SK-MEL-5 (cell line): ENCODE measurements at regions not wholly inside any gene's neighbourhood (a gene's known extent, or its start where the extent isn't known, plus 50 kb on each side); places are given as distances from the start of the nearest gene placed in this dataset.
"Not testable (repeated sequence)": the region's sequence is repeated elsewhere in the genome, so short reads cannot be mapped to it uniquely, and the experiment has no call there.

Source experiments
- DNase-seq: peaks from one replicate; pipeline ENCODE4 v3.0.0-alpha.2; 2016; ENCODE audit warnings: low read depth, low spot score
- in situ Hi-C: cut with HindIII; loops from 2 replicates; pipeline ENCODE4 v1.10.0; 2016; ENCODE audit warnings: low sequenced_read_pairs, high pct_unique_total_duplicates, low pct_unique_long_range_greater_than_20kb

DNA sequence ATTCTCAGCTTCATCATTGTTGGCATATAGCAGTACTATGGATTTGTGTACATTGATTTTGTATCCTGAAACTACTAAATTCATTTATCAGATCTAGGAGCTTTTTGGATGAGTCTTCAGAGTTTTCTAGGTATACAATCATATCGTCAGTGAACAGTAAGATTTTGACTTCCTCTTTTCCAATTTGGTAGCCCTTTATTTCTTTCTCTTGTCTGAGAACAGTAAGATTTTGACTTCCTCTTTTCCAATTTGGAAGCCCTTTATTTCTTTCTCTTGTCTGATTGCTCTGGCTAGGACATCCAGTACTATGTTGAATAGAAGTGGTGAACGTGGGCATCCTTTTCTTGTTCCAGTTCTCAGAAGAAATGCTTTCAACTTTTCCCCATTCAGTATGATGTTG, 140.4 kb upstream of the B3GAT2 start:
- in situ Hi-C loops, DNase-seq: not testable (repeated sequence)

GRCh38 chr6:71099649-71100048, 142.8 kb upstream of the B3GAT2 start:
- in situ Hi-C loops = no loop called here

DNA sequence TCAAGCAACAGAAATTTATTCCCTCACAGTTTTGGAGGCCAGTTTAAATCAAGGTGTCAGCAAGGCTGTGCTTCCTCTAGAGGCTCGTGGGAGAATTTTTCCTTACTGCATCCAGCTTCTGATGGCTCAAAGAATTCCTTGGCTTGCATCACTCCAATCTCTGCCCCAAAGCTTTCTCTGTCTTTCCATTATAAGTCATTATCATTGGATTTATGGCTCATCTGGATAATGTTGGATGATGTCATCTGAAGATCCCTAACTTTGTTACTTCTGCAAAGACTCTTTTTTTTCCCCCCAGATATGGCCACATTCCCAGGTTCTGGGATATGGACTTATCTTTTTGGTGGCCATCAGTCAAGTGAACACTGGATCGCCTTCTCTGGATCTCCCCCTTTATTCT, 146.3 kb upstream of the B3GAT2 start:
- no peak for DNase-seq
- in situ Hi-C loops = no loop called here

More at GRCh38 chr6:71099649-71100048, 142.8 kb upstream of the B3GAT2 start:
- no peak for DNase-seq

DNA sequence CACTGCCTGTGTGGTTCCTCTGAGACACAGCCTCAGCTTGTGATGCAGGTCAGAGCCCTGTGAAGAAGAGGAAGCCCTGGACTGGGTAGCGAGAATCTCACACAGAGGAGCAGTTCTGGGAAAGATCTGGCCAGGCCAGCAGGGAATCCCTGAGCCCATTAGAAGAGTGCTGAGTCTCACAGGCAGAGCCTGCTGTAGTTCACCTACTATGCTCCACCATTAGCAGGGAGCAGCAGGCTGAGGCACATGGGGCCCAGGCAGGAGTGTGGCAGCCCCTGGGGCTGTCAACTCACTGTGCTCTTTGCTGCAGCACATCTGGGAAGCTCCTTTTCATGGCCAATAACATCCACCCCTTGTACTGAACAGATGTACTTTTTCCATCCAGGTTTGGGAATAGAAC, 146.8 kb upstream of the B3GAT2 start:
- in situ Hi-C loops = no loop called here
- DNase-seq = no peak

DNA sequence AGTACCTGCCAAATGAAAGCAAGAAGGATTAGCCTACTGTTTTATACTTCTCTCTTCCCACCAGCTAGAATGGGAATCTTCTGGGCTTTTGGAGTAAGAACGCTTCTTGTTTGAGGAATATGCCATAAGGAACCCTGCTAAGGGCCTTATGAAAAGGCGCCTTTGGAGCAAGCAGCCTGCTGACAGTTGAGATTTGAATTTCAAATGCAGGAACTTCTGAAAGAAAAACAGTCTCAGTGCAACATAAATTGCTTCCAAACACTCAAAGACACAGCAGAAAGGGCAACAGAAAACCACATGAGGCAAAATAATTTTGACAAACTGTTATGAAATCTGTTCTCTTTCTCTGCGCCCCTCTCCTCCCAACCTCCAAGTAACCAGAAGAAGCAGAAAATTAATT, 149.4 kb upstream of the B3GAT2 start:
- in situ Hi-C loops = no loop called here
- no peak for DNase-seq

DNA sequence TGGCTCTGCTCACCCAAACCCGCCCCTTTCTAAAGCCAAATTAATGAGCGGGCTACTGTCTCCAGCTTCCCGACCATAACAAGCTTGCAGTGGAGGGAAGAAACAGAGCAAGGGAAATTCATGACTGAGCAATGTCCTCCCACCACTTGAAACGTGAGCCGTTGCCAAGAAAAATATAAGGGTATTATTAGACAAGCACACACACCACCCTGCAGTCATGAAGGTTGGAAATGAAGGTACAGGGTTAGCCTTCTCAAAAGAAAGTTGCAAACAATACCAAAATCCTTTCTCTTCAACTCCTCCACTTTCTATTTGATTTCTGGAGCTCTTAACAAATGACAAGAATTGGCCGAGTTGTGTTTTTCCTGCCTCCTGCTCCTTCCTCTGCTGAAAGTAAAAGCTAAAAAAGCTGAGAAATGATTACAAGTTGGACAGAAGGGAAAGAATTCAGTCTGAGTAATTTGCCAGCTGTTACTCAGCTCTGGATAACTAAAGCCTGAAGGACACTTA, 151.1 kb upstream of the B3GAT2 start:
- in situ Hi-C loops = no loop called here
- no peak for DNase-seq

GRCh38 chr6:71114544-71114943, 157.7 kb upstream of the B3GAT2 start:
- no peak for DNase-seq
- in situ Hi-C loops = no loop called here

GRCh38 chr6:71114986-71115385, 158.1 kb upstream of the B3GAT2 start:
- no peak for DNase-seq
- in situ Hi-C loops = no loop called here

DNA sequence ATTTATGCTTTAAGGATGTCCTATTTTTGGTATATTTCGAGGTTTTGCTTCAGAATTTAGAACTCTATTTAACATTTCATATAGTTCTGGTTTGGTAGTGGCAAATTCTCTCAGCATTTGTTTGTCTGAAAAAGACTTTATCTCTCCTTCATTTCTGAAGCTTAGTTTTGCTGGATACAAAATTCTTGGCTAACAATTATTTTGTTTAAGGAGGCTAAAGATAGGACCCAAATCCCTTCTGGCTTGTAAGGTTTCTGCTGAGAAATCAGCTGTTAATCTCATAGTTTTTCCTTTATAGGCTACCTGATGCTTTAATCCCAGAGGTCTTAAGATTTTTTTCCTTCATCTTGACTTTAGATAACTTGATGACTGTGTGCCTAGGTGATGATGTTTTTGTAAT, 162.7 kb upstream of the B3GAT2 start:
- DNase-seq = no peak
- in situ Hi-C loops = no loop called here

- DNase-seq = no peak
- in situ Hi-C loops = no loop called here
Measured at GRCh38 chr6:71123051-71123450, 165.6 kb upstream of the OGFRL1 start.

GRCh38 chr6:71124340-71124739, 164.3 kb upstream of the OGFRL1 start:
- no peak for DNase-seq
- in situ Hi-C loops = no loop called here

DNA sequence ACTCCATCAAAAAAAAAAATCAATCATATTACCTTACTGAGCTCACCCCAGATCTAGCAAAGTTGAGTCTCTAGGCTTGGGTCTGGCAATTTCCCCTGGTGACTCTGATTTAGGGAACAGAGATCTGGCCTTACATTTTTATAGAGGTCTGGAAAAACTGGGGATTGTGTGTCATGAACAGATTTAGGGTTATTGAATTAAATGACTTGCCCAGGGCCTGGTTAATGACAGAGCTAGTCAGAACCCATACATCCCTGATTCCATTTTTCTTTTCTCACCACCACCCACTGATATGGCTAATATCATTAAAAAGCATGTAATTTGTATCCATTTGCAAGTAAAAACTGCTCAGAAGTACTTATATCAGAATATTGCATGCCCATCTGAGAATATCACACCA, 163.4 kb upstream of the OGFRL1 start:
- in situ Hi-C loops = no loop called here

GRCh38 chr6:71126506-71126905, 162.1 kb upstream of the OGFRL1 start:
- DNase-seq = no peak
- in situ Hi-C loops = no loop called here

More for the DNA sequence above, 163.4 kb upstream of the OGFRL1 start:
- DNase-seq = no peak

DNA sequence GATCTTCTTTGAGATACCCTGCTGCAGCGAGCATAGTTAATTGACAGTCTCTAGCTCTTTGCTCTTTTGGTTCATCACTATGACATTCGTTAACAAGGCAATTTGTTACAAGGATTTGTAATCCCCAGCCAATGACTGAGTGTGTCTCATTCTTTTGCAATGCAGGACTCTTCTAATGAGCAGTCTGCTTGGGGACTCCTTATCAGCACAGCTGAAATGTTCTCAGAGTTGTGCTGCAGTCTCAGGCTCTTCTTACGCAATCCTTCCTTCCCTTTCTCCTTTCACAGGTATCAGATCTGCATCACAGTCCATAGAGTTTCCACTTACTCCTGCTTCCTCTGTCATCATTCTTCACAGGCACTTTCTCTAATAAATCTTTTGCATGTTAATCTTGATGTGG, 161.2 kb upstream of the OGFRL1 start:
- DNase-seq = no peak
- in situ Hi-C loops = no loop called here

DNA sequence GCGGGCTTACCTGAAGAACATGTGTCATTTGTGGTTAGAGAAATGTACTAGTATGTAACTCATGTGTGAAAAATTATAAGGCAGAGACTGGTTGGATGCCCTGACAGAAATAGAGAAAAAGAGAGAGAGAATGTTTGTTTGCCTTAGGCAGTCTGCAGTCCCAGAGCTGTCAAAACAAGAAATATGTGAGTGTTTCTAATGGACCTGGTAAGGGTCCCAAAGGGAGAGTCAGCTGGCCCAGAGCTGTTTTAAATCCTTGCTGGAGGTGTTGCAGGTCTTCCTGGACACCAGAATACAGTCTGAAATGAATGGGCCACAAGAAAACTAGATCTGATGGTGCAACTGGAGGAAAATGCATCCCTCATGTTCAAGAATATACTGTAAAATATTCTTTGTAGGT, 158.3 kb upstream of the OGFRL1 start:
- no peak for DNase-seq
- in situ Hi-C loops = no loop called here

GRCh38 chr6:71134929-71135642, 153.5 kb upstream of the OGFRL1 start:
- in situ Hi-C loops = no loop called here
- no peak for DNase-seq

DNA sequence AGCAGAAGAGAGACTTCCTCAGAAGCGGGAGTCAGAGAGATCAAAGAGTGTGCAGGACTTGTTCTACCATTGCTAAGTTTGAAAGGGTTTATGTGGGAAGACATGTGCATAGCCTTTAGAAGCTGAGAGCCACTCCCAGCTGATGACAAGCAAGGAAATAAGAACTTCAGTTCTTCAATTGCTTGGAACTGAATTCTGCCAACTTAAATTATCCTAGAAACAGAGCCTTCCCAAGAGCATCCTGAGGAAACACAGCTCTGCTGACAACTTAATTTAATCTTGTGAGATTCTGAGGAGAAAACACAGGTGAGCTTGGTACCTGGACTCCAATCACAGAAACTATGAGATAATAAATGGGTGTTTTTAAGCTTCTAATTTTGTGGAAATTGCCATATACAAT, 150.6 kb upstream of the OGFRL1 start:
- in situ Hi-C loops = no loop called here
- no peak for DNase-seq

DNA sequence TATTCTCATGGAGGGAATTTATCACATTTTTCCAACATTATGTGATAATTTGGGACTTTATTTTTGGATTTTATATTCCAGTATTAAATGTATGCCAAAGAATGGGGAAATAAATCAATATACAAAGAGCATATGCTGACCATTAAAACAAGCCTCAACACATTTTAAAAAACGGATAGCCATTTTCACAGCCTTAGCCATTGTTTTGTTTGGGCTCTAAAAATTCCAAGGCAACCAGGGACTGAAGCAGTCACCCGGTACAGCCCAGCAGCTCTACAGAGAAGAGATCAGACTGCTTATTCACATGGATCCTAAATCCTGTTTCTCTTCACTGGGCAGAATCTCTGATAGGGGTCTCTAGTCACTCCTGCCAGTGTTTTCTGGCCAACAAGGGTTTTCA, 150.2 kb upstream of the OGFRL1 start:
- in situ Hi-C loops = no loop called here
- no peak for DNase-seq

- in situ Hi-C loops = no loop called here
- DNase-seq = no peak
Measured at GRCh38 chr6:71139249-71139648, 149.4 kb upstream of the OGFRL1 start.
